AG09309 (cell line): ENCODE measurements at regions not wholly inside any gene's neighbourhood (a gene's known extent, or its start where the extent isn't known, plus 50 kb on each side); places are given as distances from the start of the nearest gene placed in this dataset.

ENCODE experiments used
- DNase-seq: peaks from one replicate; pipeline ENCODE4 v3.0.0-alpha.2; 2010; ENCODE audit warnings: low read depth
- H3K4me3 ChIP-seq: 2 replicates; pipeline ENCODE4 v1.5.1; 2011; ENCODE audit warnings: mild to moderate bottlenecking, low read depth, low read length, moderate library complexity; ENCODE audit not compliant: control insufficient read depth
- TF ChIP-seq, protein P1 (sequence below): IDR thresholded peaks from 2 replicates; pipeline ENCODE4 v1.5.1; 2011; ENCODE audit warnings: mild to moderate bottlenecking, low read depth, low read length, inconsistent platforms; ENCODE audit not compliant: insufficient read depth, control insufficient read depth; ENCODE audit errors: missing control alignments

GRCh38 chr6:56890683-56891429, 64.1 kb upstream of the BEND6 start:
- no peak overlapping the region for H3K4me3 ChIP-seq
- DNase-seq: peak; percentile 87

DNA sequence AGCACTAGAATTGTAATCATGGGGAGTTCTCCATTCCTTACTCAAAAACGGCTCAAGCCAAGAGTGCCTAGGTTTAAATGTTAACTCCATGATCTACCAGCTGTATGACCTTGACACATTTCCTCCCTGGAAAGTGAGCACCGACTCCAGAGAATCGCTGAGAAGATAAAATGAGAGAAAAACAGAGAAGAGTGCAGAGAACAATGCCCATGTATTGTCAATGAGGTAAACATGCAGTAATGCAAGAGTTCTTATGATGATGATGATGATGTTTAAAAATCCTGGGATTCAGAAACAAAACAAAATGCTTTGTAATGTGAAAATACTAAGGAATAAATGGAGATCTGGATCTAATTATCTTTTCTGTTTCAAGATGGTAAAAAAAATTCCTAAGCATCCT, 64.8 kb upstream of the BEND6 start:
- TF ChIP-seq, protein P1, sequence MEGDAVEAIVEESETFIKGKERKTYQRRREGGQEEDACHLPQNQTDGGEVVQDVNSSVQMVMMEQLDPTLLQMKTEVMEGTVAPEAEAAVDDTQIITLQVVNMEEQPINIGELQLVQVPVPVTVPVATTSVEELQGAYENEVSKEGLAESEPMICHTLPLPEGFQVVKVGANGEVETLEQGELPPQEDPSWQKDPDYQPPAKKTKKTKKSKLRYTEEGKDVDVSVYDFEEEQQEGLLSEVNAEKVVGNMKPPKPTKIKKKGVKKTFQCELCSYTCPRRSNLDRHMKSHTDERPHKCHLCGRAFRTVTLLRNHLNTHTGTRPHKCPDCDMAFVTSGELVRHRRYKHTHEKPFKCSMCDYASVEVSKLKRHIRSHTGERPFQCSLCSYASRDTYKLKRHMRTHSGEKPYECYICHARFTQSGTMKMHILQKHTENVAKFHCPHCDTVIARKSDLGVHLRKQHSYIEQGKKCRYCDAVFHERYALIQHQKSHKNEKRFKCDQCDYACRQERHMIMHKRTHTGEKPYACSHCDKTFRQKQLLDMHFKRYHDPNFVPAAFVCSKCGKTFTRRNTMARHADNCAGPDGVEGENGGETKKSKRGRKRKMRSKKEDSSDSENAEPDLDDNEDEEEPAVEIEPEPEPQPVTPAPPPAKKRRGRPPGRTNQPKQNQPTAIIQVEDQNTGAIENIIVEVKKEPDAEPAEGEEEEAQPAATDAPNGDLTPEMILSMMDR: no peak
- no peak overlapping the region for H3K4me3 ChIP-seq
- DNase-seq: no peak

More at GRCh38 chr6:56890683-56891429, 64.1 kb upstream of the BEND6 start:
- TF ChIP-seq, protein P1: no peak

DNA sequence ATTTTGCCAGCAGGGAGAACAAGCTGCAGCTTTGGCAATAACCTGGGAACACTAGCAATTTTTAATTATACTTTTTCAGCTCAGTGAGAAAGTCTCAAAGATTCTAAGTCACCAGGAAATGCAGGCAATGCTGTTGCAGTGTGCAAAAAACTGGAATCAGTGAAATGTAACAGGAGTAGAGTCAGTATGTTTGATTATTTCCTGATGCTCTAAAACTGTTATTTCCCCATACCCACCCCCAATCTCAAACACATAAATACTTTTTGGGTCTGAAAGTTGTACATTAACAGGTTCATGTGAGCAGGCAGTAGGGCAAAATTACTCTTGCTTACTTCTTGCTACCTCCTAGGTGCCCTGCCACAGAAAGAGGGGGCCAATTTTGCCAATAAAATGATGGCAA, 65.4 kb upstream of the BEND6 start:
- TF ChIP-seq, protein P1: no peak
- H3K4me3 ChIP-seq: no peak overlapping the region
- no peak for DNase-seq

DNA sequence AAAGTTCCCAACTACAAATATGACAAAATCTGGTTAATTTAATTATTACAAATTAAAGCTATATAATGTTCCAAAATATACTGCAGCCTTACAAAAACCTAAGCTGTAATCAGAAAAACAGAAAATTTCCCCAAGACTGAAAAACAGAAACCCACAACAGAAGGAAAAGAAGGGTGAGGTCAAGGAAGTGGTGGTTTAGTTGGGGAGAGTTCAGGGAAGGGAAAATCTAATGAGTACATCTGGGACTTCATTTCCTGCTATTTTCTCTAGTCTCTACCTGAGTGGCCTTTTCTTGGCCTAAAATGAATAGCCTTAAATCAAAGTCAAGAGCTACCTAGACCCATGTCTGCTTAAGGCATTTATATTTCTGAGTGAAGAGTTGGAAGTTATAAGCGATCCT, 66.2 kb upstream of the BEND6 start:
- H3K4me3 ChIP-seq: no peak overlapping the region
- TF ChIP-seq, protein P1: no peak
- DNase-seq: no peak

DNA sequence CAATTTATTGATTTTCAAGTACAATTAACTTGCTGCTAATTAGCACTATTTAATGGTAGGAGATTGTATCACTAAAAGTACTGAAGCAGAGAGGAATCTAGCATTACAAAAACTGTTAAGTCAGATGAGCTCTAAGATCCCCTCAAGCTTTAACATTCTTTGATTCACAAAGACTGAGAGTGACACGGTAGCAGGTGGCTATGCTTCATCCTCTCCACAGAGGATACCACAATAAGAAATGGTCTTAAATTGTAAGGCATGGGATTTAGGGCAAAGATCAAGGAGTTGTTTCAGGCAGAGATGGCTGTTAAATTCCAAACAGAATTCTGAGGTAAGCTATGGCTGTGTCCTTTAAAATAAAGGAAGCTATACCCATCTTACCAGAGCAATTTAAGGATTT, 67.8 kb upstream of the BEND6 start:
- TF ChIP-seq, protein P1: no peak
- no peak for DNase-seq
- no peak overlapping the region for H3K4me3 ChIP-seq

GRCh38 chr6:56877922-56878321, 77.0 kb upstream of the BEND6 start:
- no peak for DNase-seq
- TF ChIP-seq, protein P1: no peak
- no peak overlapping the region for H3K4me3 ChIP-seq
